GM18499 (cell line): ENCODE measurements at regions not wholly inside any gene's neighbourhood (a gene's known extent, or its start where the extent isn't known, plus 50 kb on each side); places are given as distances from the start of the nearest gene placed in this dataset.

Experiments used
- ATAC-seq: cut with Tn5 transposase; IDR thresholded peaks from one replicate; pipeline ENCODE4 v1.9.1; 2021; ENCODE audit warnings: moderate number of reproducible peaks; ENCODE audit not compliant: insufficient read depth, unreplicated experiment

DNA sequence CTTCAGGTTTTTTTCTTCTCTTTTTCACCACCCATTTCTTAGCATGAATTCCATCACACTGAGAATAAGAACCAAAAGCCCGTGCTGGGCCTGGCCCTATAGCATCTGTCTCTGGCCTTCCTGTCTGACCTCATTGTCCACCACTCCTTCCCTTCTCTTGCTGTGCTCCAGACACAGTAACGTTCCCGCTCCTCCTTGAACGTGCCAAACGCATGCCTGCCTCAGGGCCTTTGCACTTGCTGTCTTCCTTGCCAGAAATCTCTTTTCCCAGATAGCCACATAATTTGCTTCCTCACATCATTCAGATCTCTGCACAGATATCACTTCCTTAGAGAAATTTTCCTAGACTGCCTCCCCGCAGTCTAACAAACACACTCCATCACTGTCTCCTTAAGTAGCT, 119.6 kb upstream of the CPSF6 start:
- ATAC-seq: no peak

DNA sequence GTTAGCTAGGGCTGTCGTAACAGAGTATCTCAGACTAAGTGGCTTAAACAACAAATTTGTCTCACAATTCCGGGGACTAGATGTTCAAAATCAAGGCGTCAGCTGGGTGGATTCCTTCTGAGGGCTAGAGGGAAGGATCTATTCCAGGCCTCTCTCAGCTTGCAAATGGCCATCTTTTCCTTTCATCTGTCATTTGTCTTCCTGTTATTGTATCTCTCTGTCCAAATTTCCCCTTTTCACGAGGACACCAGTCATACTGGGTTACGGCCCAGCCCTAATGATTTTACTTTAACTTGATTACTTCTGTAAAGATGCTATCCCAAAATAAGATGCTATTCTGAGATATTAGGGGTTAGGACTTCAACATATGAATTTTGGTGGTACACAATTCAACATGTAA, 119.0 kb upstream of the CPSF6 start:
- no peak for ATAC-seq

DNA sequence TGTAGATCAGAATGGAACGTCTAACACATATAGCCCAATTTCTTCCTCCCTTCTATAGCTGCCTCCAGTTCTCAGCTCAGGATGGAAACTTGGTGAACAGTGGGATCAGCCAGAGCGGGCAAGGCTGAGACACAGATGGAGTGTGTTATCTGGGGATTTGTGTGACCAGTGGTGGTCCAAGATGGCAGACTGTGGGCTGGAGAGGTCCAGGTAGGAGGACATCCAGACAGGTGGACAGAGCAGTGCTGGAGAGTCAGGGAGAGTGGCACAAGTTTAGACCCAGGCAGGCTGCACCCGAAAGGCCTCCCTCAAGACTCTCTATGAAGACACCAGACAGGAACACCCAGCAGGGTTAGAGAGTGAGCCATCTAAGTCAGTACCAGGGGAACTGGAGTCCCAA, 116.1 kb upstream of the CPSF6 start:
- ATAC-seq: no peak

DNA sequence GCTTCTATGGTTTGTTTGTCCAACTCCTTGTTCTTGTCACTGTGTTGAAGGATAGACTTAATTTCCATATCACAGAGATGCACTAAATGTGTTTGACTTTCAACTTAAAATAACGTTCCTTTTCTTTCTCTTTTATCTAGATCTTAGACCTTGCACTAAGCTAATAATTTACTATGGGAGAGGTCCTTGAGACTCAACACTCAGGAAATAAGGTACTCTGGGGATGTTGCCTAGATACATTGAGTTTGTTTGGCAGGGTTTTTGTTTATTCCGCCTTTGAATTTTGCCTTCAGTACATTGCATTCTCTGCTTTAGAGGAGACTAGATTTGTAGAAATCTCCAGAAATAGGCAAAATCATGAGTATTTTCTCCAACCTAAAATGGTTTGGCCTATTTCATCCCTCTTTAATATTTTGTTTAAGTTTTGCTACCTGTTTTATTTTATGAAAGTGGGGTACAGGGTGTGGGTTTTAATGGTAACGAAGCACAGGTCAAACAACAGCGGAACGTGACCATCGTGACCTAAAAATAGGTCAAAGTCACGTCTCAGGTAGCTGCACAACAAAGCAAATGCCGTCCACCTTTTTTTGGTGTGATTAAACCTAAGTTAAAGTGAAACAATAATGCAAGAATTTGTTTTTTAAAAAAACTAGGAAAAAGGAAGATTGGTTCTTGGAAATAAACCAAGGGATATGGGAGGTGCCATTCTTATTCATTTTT, 115.3 kb upstream of the CPSF6 start:
- ATAC-seq: no peak

DNA sequence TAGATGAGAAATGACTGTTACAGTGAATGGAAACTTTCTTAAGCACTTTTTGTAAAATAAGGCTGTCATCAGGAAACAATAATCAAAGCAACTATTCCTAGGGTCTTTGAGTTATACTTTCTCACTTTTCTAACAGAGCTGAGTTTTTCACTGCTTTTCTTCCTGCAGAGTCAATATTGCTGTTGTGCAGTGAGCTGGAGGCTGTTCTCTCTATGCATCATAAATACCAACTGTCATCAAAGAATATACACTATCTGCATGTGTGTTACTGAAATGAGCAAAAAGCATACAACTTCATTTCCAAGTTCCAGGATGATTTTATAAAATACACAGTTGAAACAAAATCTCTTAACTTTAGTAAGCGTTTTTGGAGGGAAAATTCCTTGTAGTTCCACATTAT, 110.4 kb upstream of the CPSF6 start:
- ATAC-seq: no peak

DNA sequence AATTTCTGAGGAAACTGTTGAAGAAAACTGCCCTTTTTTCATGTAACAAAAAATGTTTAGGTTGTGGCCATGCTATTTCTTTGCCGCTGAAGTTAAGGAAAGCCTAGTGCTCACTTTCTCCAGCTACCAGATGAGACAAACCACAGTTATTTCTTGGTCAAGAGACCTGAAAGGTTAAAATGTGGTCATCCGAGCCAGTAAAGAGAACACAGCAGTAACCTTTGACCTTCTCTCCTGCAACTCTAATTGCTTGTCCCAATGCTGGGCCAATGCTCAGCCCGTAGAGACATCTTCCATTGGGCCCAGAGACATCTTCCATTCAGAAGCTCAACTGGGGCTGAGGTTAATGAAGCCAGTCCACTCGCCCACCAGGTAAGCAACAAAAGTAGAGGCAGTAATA, 109.8 kb upstream of the CPSF6 start:
- no peak for ATAC-seq

DNA sequence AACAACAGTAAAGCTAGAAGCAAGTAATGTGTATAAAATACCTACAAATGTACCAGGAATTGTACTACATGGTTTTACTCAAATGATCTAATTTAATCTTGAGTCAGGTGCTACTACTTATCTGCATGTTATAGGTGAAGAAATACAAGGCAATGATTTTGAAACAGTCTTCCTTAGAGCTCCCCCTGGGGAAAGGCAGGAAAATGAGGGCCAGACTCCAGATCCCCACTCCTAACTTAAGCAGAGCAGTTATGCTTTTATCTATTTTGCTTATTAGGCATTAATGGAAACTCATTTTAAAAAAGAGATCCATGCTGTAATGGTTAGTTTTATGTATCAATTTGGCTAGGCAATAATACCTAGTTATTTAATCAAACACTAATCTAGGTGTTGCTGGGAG, 109.3 kb upstream of the CPSF6 start:
- ATAC-seq: no peak

DNA sequence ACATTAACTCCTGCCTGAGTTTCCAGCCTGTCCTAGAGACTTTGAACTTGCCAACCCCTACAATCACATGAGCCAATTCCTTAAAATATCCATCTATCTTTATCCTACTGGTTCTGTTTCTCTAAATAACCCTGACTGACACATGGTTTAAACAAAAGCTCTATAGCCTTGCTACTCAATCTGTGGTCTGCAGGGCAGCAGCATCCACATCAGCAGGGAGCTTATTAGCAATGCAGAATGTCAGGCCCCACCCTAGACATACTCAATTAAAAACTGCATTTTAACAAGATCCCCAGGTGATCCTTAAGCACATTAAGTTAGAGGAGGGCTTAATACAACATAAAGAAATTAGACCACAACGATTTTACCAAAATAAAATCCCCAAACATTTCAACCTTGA, 108.3 kb upstream of the CPSF6 start:
- no peak for ATAC-seq

DNA sequence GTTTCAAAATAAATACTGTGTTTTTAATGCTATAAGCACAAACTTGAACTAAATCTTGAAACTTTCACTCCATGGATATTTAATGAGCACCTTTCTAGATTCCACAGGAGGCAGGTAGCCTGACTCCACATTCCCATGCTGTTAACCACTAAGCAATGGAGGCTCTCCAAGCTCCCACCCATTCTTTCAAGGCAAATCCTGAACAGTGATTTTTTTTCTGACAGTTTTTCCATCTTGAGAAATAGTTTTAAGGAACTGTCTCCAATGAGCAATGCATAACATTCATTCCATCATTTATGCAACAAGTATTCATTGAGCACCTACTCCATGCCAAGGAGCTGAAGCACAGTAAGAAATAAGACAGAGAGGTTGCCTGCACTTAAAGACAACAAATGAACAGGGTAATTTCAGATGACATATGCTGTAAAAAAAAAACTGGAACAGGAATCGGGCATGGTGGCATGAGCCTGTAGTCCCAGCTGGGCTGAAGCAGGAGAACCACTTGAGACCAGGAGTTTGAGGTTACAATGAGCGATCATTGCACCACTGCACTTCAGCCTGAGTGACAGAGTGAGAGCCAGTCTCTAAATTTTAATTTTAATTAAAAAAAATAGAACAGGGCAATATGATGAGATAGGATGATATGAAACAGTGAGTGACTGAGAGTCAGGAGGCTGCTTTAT, 102.3 kb upstream of the CPSF6 start:
- no peak for ATAC-seq

DNA sequence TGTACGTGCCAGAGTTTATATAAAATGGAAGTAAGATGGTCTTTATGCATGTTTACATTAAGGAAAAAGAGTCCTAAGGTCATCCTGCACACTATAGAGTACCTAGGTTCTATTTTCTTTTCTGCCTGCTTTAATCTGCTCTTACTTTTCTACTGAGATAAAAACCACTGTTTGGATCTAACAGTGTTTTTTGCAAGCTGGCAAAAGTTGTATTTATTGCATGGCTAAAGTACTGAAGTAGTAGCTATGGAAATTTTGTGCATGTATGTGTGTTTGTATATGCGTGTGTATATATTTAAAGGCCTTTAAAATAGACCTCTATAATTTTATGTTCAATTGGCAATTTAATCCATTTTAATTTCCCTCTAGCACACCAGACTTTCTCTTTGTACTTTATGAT, 98.3 kb upstream of the CPSF6 start:
- no peak for ATAC-seq

DNA sequence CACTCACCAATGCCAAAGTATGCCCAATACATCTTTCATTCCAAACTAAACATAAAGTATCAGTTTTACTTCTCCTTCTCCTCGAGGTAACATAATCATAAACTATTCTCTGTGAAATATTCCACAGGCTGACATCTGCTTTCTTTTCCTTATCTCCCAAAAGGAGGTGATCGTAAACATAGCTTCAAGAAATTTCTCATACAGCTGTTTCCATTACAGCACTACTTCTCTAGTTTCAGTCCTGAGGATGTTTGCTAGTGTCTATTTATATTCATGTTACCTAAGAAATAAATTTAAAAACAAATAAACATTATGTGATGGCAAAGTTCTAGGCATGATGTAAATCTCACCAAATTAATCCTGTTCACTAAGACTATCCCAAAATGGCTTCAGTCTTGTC, 90.1 kb upstream of the CPSF6 start:
- ATAC-seq: no peak

DNA sequence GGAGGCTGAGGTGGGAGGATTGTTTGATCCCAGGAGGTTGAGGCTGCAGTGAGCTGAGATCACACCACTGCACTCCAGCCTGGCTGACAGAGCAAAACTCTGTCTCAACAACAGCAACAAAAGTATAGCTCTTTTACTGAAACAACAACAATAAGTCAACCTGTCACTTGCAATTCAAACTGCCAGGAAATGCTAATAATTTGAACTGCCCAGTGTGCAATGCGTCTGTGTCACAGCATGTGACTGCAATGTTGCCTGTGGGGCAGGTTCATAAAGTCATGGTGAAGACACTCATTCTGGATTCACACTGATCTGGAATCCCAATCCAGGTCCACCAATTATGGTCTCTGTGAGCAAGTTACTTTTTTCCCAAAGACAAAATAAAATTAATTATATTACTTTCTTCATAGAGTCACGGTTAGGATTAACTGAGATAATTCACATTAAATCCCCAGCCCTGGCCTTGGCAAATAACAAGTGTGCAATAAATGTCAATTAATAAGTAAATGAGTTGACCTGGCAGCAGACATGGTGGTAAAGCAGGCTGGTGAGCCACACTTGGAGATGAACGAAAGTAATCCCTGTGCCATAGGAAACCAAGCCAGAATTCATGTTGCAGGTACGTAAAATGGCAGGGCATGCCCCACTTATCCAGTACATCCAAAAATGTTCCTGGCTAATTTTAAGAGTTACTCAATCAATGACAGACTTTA, 89.1 kb upstream of the CPSF6 start:
- ATAC-seq: no peak

DNA sequence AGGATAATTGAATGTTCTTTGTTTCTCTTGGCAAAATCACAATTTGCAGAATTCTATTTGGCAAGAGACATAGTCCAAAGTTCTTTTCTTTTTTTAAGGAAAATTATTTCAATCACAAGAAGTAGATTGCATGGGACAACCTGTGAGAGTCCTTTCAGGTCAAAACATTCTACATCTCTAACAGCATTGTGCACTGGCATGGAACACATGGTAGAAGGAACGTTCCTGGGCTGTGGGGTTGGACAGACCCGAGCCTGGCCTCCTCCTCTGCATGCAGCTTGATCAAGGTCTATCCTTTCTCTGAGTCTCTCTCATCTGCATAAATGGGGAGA, 88.6 kb upstream of the CPSF6 start:
- no peak for ATAC-seq

DNA sequence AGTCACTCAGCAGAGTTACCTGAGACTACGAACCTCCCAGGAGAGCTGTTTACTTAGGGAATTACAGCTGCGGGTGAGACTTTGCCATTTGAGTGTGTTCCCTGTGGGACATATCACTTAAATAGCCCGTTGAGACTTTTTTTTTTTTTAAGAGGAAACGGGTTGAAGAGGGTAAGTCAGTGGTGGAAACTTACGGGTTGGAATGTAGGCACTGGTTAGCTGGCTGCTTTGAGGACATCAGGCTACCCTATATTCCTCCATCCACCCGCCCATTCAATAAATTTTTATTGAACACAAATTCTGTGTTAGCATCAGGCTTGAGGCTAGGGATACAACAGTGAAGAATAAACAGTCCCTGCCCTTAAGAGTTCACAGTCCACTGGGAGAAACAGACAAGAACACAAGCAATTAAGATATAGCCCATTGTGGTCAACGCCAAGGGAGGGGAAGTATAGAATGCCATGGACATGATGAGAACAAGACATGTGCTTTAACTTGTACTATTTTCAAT, 88.1 kb upstream of the CPSF6 start:
- ATAC-seq: no peak

DNA sequence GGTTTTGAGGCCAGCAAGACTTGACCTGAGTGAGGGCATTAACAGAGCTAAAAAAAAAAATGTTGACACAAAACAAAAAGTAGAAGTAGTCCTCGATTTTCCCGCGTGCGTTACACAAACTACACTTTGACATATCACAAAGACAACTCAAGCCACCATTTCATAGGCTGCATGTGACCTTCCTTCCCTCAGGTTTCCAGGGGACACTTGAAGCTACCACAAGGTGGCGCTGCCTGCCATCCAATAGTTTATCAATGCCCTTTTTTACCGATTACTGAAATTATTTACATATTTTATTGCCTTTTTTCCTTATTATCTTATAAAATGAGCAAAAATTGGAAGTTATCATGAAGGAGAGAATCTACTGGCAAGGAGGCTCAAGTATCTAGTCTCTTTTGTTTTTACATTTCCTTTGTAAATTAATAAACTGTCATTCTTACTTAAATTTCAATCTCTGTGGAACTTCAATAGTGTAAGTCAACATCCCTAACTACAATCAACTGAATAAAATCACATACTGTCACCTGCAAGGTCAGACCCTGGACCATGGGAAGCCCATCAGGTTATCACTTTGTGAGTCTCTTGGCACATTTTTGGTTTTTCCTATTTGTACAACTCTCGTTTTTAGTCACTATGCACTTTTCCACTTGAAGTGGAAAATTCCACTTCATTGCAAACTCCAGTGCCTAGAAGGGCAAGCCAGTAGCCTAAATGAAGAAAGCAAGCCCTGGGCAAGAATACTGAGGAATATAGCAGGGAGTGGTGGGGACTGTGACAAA, 84.6 kb upstream of the CPSF6 start:
- ATAC-seq: no peak

DNA sequence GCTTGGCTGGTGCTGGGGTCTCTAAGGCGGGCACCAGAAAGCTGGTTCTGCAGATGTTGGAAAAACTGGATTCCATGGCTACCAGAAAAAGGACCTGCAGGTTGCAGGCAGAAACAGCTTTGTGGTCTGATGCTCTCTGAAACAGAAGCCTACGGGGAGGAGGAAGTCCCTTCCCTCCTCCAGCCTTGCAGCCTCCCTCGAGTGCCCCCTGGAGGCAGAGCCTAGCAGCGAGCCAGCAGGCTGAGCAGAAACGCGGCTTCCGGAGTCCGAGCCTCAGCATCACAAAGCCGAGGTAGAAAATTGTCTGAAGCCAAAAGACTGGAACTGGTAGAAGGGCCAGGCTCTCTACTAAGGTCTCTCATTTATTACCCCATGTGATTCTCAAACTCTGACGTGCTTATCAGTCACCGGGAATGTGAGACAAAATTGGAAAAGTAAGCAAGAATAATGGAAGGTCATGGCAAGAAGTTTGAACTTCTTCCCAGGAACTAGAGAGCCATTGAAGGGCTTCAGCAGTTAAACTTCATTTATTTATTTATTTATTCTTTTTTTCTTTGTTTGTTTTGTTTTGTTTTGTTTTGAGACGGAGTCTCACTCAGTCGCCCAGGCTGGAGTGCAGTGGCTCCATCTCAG, 82.2 kb upstream of the CPSF6 start:
- peak; percentile 90 for ATAC-seq

DNA sequence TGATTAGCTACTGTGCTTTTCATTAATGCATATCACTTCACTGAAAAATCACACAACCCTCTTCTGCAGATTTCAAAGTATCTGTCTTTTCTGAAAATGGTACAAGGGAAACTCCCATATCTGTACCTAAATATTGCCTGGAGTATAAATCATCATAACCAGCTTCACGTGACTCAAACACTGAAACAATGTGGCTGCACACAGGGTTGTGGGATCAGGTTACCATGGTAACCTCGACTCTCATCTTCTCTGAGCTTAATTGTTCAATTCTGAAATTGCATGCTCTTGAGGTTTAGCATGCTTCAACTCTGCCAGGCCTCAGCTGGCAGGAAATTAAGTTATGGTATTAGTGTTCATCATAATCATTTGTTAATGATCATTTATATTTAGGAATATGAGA, 77.5 kb upstream of the CPSF6 start:
- peak; percentile 51 for ATAC-seq

DNA sequence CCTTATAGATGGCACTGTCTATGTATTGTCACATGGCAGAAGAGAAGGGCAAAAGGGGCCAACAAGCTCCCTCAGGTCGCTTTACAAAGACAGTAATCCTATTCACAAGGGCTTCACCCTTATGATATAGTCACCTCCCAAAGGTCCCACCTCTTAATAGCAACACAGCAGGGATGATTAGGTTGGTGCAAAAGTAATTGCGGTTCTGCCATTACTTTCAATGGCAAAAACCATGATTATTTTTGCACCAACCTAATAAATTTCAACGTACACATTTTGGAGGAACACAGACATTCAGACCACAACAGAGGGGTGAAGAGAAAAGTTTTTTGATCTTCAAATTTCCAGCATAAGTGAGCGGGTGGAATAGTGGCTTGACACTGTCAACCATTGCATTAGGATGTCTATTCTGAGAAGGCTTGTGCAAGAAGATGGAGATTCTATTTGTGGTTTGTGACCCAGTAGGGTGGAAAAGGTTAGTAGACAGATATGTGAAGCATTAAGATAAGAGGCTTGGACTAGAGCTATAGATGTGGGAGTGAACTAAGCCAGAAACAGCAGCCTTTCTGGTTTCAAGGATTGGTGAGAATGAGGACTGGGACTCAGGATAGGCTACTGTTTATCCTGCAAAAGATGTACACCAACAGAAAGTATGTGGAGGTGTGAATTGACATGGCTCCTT, 75.5 kb upstream of the CPSF6 start:
- ATAC-seq: no peak

DNA sequence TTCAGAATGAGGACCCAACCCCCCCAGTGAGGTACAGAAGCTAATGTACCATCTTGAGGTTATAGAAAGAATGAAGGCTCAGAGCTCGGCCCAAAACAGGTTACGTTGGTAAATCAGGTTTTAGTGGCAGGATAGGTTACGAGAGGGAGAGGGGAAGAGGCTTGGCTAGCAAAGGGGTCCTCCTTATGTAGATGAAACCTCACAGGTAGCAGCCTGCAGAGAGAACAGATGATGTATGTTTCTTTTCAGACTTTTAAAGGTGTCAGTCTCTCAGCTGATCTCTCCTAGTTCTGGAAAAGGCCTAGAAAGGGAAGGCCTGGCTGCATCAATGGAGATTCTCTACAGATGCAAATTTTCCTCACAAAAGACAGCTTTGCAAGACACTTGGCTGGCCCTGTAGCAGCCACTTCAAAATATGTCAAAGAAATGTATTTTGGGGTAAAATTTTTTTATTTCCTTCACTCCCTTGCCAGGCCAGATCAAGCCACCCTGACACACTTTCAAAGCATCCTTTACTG, 71.7 kb upstream of the CPSF6 start:
- ATAC-seq: no peak

DNA sequence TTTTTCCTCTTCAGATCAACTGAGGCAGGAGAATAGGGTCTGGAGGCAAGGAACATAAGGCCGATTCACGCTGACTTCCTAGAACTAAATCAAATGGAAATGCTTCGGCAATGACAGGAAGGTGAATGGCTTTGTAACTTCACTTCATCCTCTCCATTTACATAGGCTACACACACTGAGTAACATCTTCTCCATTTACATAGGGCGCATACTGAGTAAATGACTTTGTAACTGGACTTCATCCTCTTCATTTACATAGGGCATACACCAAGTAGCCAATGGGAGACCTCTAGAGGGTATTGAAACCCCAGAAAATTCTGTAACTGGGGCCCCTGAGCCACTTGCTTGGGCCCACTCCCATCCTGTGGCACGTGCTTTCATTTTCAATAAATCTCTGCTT, 71.0 kb upstream of the CPSF6 start:
- no peak for ATAC-seq
